ENCODE measurements at regions not wholly inside any gene's neighbourhood (a gene's known extent, or its start where the extent isn't known, plus 50 kb on each side); places are given as distances from the start of the nearest gene placed in this dataset.

GRCh38 chr2:104043864-104044263 is 810.1 kb upstream of the POU3F3 start:
- no peak for TF ChIP-seq CTCF (IDR thresholded peaks at IDR 0.05)
- no peak for TF ChIP-seq POLR2A (IDR thresholded peaks at IDR 0.05)

Measured in Peyer's patch (tissue), 4 donors.